Epithelial cell of proximal tubule (primary cell): ENCODE measurements at regions not wholly inside any gene's neighbourhood (a gene's known extent, or its start where the extent isn't known, plus 50 kb on each side); places are given as distances from the start of the nearest gene placed in this dataset.

Experiments used
- DNase-seq: peaks from one replicate; pipeline ENCODE4 v3.0.0-alpha.2; 2011; ENCODE audit warnings: low read depth
- H3K4me3 ChIP-seq: 2 replicates; pipeline ENCODE4 v1.5.1; 2011; ENCODE audit warnings: low read depth, mild to moderate bottlenecking, low read length
- TF ChIP-seq, protein P1 (sequence below): conservative IDR thresholded peaks from 2 replicates; pipeline ENCODE4 v1.5.1; 2012; ENCODE audit warnings: low read depth, mild to moderate bottlenecking, low read length

GRCh38 chr7:26439521-26440232, 148.0 kb downstream of the SNX10 start:
- H3K4me3 ChIP-seq: no peak overlapping the region
- TF ChIP-seq, protein P1, sequence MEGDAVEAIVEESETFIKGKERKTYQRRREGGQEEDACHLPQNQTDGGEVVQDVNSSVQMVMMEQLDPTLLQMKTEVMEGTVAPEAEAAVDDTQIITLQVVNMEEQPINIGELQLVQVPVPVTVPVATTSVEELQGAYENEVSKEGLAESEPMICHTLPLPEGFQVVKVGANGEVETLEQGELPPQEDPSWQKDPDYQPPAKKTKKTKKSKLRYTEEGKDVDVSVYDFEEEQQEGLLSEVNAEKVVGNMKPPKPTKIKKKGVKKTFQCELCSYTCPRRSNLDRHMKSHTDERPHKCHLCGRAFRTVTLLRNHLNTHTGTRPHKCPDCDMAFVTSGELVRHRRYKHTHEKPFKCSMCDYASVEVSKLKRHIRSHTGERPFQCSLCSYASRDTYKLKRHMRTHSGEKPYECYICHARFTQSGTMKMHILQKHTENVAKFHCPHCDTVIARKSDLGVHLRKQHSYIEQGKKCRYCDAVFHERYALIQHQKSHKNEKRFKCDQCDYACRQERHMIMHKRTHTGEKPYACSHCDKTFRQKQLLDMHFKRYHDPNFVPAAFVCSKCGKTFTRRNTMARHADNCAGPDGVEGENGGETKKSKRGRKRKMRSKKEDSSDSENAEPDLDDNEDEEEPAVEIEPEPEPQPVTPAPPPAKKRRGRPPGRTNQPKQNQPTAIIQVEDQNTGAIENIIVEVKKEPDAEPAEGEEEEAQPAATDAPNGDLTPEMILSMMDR: no peak
- DNase-seq: no peak

DNA sequence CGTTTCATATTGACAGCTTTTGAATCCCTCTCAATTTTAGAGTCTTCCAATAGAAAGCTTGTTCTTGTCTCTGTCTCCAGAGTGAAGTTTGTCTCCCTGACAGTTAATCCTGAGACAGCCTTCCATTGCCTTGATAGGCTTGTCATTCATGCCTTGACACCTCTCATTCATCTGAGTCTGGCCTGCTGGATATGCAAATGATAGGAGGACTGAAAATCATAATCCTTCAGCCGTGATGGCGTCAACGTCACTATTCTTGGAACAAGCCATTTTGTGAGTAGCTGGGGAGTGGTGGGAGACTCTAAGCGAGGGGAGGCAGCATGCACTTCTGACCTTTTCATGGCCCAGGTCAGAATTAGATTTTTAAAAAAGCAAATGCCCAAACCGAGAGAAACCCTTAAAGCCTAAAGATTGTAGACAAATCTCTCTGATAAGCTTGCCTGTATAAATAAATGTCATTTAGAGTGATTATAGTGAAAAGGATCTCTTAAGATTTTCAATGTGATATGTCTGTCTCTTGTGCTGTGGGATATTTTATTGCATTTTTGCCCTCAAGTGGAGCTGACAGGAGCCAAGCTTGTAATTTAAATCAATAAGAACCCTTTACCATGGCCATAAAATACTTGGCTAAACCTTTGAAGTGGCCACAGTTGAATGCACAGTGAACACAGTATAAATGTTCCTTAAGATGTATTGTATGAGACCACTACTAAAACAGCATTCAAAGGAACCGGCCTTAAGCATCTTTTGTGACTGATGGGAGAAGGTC, 148.8 kb downstream of the SNX10 start:
- DNase-seq: no peak
- no peak overlapping the region for H3K4me3 ChIP-seq
- TF ChIP-seq, protein P1: no peak

DNA sequence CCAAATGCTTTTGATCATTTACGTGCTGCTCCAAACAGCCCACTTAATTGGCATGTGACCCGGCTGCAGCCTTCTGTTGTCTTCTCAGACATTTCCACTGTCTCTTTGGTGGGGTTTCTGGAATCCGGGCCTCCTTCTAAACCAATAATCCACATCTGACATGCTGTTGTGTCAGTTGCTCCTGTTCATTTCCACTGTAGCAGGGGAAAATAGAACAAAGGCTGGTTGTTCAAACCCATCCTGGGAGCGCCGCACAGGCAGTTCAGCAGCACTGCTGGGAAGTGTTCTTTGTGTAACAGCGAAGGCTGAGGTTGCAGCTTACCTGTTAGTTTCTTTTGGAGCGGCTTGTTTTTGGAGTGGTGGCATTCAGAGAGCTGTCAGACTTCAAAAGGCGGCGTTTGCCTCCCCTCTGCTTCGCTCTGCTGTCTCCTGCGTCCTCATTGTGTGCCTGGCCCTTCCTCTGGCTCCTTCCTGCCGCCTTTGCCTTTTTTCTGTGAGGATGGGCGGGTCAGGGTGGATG, 149.4 kb downstream of the SNX10 start:
- no peak for DNase-seq
- TF ChIP-seq, protein P1: no peak
- no peak overlapping the region for H3K4me3 ChIP-seq

- no peak overlapping the region for H3K4me3 ChIP-seq
- TF ChIP-seq, protein P1: no peak
- no peak for DNase-seq
Measured at GRCh38 chr7:26441611-26442277, 150.1 kb downstream of the SNX10 start.

DNA sequence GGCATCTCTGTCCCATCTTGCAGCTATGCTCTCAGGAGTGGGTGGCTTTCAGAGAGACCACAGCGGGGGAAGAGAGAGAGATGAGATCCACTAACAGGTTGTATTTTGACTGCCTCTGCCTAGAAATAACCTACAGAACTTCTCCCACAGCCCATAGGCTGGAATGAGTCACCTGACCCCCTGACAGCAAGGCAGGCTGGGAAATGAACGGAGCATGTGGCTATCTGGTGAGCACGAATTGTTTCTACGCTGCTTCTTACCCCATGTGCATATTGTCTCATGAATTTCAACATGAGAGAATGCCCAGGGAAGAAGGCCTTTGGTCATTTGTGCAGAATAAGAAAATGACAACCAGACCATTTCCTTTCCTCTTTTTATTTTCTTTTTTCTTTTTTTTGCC, 151.3 kb downstream of the SNX10 start:
- H3K4me3 ChIP-seq: no peak overlapping the region
- no peak for DNase-seq
- TF ChIP-seq, protein P1: no peak

- TF ChIP-seq, protein P1: no peak
- DNase-seq: no peak
- no peak overlapping the region for H3K4me3 ChIP-seq
Measured at GRCh38 chr7:26443751-26444150, 152.1 kb downstream of the SNX10 start.
